ENCODE measurements at regions not wholly inside any gene's neighbourhood (a gene's known extent, or its start where the extent isn't known, plus 50 kb on each side); places are given as distances from the start of the nearest gene placed in this dataset.
A peak's percentile ranks its signal among the peaks of the same experiment; 100 is the strongest.

GRCh38 chr17:14699574-14700185 lies 398.8 kb downstream of the HS3ST3B1 start:
- DNase-seq = no peak
- Histone ChIP-seq H3K27me3 (ENCODE audit: insufficient read depth, low read depth, severe bottlenecking) (no peaks in the 10 kb centered on the region), H3K4me3 (ENCODE audit: low read depth, low read length) (no peak overlapping the region), H3K9me3 (ENCODE audit: severe bottlenecking) (no peaks in the 10 kb centered on the region), H3K27ac (no peak overlapping the region), H3K36me3 (no peaks in the 10 kb centered on the region)
- no peak for TF ChIP-seq CTCF (IDR thresholded peaks at IDR 0.05; ENCODE audit: low read depth, low read length)

- DNase-seq = no peak
- H3K27ac ChIP-seq = no peak overlapping the region
Measured at GRCh38 chr17:14693382-14693781, 392.5 kb downstream of the HS3ST3B1 start.

GRCh38 chr17:14690704-14691103 lies 389.8 kb downstream of the HS3ST3B1 start:
- no peak for TF ChIP-seq CTCF (IDR thresholded peaks at IDR 0.05; ENCODE audit: low read depth, low read length)
- no peak for DNase-seq
- H3K27ac ChIP-seq = no peak overlapping the region
- no peaks in the 10 kb centered on the region for H3K9me3 ChIP-seq (ENCODE audit: severe bottlenecking)
- no peaks in the 10 kb centered on the region for H3K36me3 ChIP-seq
- H3K27me3 ChIP-seq (ENCODE audit: insufficient read depth, low read depth, severe bottlenecking) = no peaks in the 10 kb centered on the region
- H3K4me3 ChIP-seq (ENCODE audit: low read depth, low read length) = no peak overlapping the region

More at GRCh38 chr17:14693382-14693781, 392.5 kb downstream of the HS3ST3B1 start:
- no peaks in the 10 kb centered on the region for H3K9me3 ChIP-seq (ENCODE audit: severe bottlenecking)
- TF ChIP-seq CTCF (IDR thresholded peaks at IDR 0.05; ENCODE audit: low read depth, low read length) = no peak
- H3K36me3 ChIP-seq = no peaks in the 10 kb centered on the region
- no peaks in the 10 kb centered on the region for H3K27me3 ChIP-seq (ENCODE audit: insufficient read depth, low read depth, severe bottlenecking)
- H3K4me3 ChIP-seq (ENCODE audit: low read depth, low read length) = no peak overlapping the region

GRCh38 chr17:14688134-14688533 lies 387.3 kb downstream of the HS3ST3B1 start:
- H3K27ac ChIP-seq = no peak overlapping the region
- no peak for DNase-seq
- peak; percentile 22; the same call in 1 of the 2 replicates for TF ChIP-seq CTCF (IDR thresholded peaks at IDR 0.05; ENCODE audit: low read depth, low read length)

GRCh38 chr17:14672830-14673229 lies 371.9 kb downstream of the HS3ST3B1 start:
- Histone ChIP-seq H3K27ac (no peak overlapping the region), H3K36me3 (no peaks in the 10 kb centered on the region), H3K27me3 (ENCODE audit: insufficient read depth, low read depth, severe bottlenecking) (no peaks in the 10 kb centered on the region), H3K4me3 (ENCODE audit: low read depth, low read length) (no peak overlapping the region), H3K9me3 (ENCODE audit: severe bottlenecking) (no peaks in the 10 kb centered on the region)
- no peak for TF ChIP-seq CTCF (IDR thresholded peaks at IDR 0.05; ENCODE audit: low read depth, low read length)
- peak; percentile 31 for DNase-seq

More at GRCh38 chr17:14688134-14688533, 387.3 kb downstream of the HS3ST3B1 start:
- Histone ChIP-seq H3K27me3 (ENCODE audit: insufficient read depth, low read depth, severe bottlenecking) (no peaks in the 10 kb centered on the region), H3K9me3 (ENCODE audit: severe bottlenecking) (no peaks in the 10 kb centered on the region), H3K36me3 (no peaks in the 10 kb centered on the region), H3K4me3 (ENCODE audit: low read depth, low read length) (no peak overlapping the region)

- DNase-seq = no peak
- Histone ChIP-seq H3K27me3 (ENCODE audit: insufficient read depth, low read depth, severe bottlenecking) (no peaks in the 10 kb centered on the region), H3K9me3 (ENCODE audit: severe bottlenecking) (no peaks in the 10 kb centered on the region), H3K4me3 (ENCODE audit: low read depth, low read length) (no peak overlapping the region), H3K27ac (no peak overlapping the region), H3K36me3 (no peaks in the 10 kb centered on the region)
- TF ChIP-seq CTCF (IDR thresholded peaks at IDR 0.05; ENCODE audit: low read depth, low read length) = no peak
Measured at GRCh38 chr17:14670861-14671260, 370.0 kb downstream of the HS3ST3B1 start.

Measured in WERI-Rb-1 (cell line).